A549 (cell line): ENCODE measurements at regions not wholly inside any gene's neighbourhood (a gene's known extent, or its start where the extent isn't known, plus 50 kb on each side); places are given as distances from the start of the nearest gene placed in this dataset.

Experiments used
- CBX8 ChIP-seq: fragments of 200-600 bp; sonication (generic); IDR thresholded peaks from 2 replicates; pipeline ENCODE4 v1.6.1; 2016
- CHD2 ChIP-seq: fragments of 150-350 bp; IDR thresholded peaks from 2 replicates; pipeline ENCODE4 v1.6.1; 2014; ENCODE audit warnings: low read length; ENCODE audit not compliant: partially characterized antibody
- CTCF ChIP-seq: fragments of >200 bp; sonication (Bioruptor Twin); formaldehyde crosslinking; IDR thresholded peaks from 3 replicates; pipeline ENCODE4 v1.5.1; 2016
- EHMT2 ChIP-seq: fragments of 200-600 bp; sonication (generic); IDR thresholded peaks from 2 replicates; pipeline ENCODE4 v1.6.1; 2016; ENCODE audit warnings: antibody characterized with exemption, low read depth, mild to moderate bottlenecking, moderate library complexity
- ELK1 ChIP-seq: fragments of 150-350 bp; IDR thresholded peaks from 2 replicates; pipeline ENCODE4 v1.6.1; 2014; ENCODE audit warnings: low read depth, mild to moderate bottlenecking, low read length
- FOSL2 ChIP-seq, 2 experiments: fragments of 450-650 bp in 1 of 2; fragments of >200 bp in 1 of 2; sonication (Bioruptor Twin) in 1 of 2; formaldehyde crosslinking; IDR thresholded peaks; 2 replicates each; pipeline versions ENCODE4 v1.5.0 to v1.6.1; 2016 to 2020; ENCODE audit warnings: mild to moderate bottlenecking in 1 of 2, moderate library complexity in 1 of 2
- KDM5A ChIP-seq: fragments of 200-600 bp; sonication (generic); IDR thresholded peaks from 2 replicates; pipeline ENCODE4 v1.6.1; 2016; ENCODE audit warnings: antibody characterized with exemption, mild to moderate bottlenecking
- NR3C1 ChIP-seq: fragments of >200 bp; sonication (Bioruptor Twin); formaldehyde crosslinking; IDR thresholded peaks from 3 replicates; pipeline ENCODE4 v1.6.1; 2017
- RAD21 ChIP-seq, 2 experiments: fragments of >200 bp in 1 of 2; sonication (Bioruptor Twin) in 1 of 2; formaldehyde crosslinking in 1 of 2; IDR thresholded peaks in 1 of 2; conservative IDR thresholded peaks in 1 of 2; 2 replicates in 1 of 2; 3 replicates in 1 of 2; pipeline ENCODE4 v1.6.1; 2012 to 2018; ENCODE audit warnings: inconsistent platforms in 1 of 2
- RARB ChIP-seq: fragments of 250-450 bp; sonication (Bioruptor Pico); IDR thresholded peaks from 2 replicates; pipeline ENCODE4 v1.8.0; 2021; ENCODE audit warnings: mild to moderate bottlenecking, moderate library complexity
- RCOR1 ChIP-seq: fragments of 150-350 bp; IDR thresholded peaks from 2 replicates; pipeline ENCODE4 v1.6.1; 2014; ENCODE audit warnings: antibody characterized with exemption, low read length, low read depth
- SMC3 ChIP-seq: fragments of >200 bp; sonication (Bioruptor Twin); formaldehyde crosslinking; IDR thresholded peaks from 3 replicates; pipeline ENCODE4 v1.6.1; 2018; ENCODE audit warnings: inconsistent platforms
- TP53 ChIP-seq: fragments of 250-450 bp; sonication (Bioruptor Pico); IDR thresholded peaks from 2 replicates; pipeline ENCODE4 v1.5.0; 2021; ENCODE audit warnings: mild to moderate bottlenecking, moderate library complexity

GRCh38 chr1:82165304-82165703 is 364.6 kb downstream of the ADGRL2 start:
- TF ChIP-seq TP53 (CRISPR knock-in tag): no peak
- no peak for TF ChIP-seq SMC3
- TF ChIP-seq CTCF: no peak
- no peak for TF ChIP-seq CHD2
- no peak for TF ChIP-seq RAD21 (conservative IDR thresholded peaks at IDR 0.05 in 1 of 2, IDR thresholded peaks at IDR 0.05 in 1 of 2)
- no peak for TF ChIP-seq ELK1
- no peak for TF ChIP-seq EHMT2
- no peak for TF ChIP-seq FOSL2 (IDR thresholded peaks at IDR 0.05)
- no peak for TF ChIP-seq FOSL2 (CRISPR knock-in tag; IDR thresholded peaks at IDR 0.05)
- TF ChIP-seq CBX8: no peak
- TF ChIP-seq RCOR1: no peak
- no peak for TF ChIP-seq RARB (CRISPR knock-in tag)
- no peak for TF ChIP-seq KDM5A
- no peak for TF ChIP-seq NR3C1
